ENCODE measurements at regions not wholly inside any gene's neighbourhood (a gene's known extent, or its start where the extent isn't known, plus 50 kb on each side); places are given as distances from the start of the nearest gene placed in this dataset.

DNA sequence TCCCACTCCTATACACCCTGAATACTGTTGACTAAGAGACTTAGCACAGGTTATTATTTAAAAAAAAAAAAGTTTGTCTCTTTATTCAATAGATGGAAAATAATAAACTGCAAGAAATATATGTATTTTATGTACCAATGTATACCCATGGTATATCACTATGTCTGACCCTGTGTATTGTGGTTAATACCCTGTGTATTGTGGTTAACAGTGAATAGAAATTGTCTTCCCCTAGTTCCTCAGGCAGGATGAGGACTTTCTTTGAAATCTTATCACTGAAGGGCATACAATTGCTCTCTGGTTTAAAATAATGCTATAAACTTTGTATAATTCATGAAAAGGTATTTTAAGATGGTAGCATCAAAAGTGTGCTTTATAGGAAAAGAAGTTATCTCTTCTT lies 80.0 kb upstream of the TMEM106B start:
- TF ChIP-seq, protein P1, sequence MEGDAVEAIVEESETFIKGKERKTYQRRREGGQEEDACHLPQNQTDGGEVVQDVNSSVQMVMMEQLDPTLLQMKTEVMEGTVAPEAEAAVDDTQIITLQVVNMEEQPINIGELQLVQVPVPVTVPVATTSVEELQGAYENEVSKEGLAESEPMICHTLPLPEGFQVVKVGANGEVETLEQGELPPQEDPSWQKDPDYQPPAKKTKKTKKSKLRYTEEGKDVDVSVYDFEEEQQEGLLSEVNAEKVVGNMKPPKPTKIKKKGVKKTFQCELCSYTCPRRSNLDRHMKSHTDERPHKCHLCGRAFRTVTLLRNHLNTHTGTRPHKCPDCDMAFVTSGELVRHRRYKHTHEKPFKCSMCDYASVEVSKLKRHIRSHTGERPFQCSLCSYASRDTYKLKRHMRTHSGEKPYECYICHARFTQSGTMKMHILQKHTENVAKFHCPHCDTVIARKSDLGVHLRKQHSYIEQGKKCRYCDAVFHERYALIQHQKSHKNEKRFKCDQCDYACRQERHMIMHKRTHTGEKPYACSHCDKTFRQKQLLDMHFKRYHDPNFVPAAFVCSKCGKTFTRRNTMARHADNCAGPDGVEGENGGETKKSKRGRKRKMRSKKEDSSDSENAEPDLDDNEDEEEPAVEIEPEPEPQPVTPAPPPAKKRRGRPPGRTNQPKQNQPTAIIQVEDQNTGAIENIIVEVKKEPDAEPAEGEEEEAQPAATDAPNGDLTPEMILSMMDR (IDR thresholded peaks at IDR 0.05), result no peak
- no peak for TF ChIP-seq POLR2A (IDR thresholded peaks at IDR 0.05)

Measured in adrenal gland (tissue), 5 donors.